GM19328 (cell line): ENCODE measurements at regions not wholly inside any gene's neighbourhood (a gene's known extent, or its start where the extent isn't known, plus 50 kb on each side); places are given as distances from the start of the nearest gene placed in this dataset.
"Not testable (repeated sequence)": the region's sequence is repeated elsewhere in the genome, so short reads cannot be mapped to it uniquely, and the experiment has no call there.

ENCODE experiments used
- ATAC-seq: cut with Tn5 transposase; IDR thresholded peaks from one replicate; pipeline ENCODE4 v1.9.1; 2021; ENCODE audit warnings: mild to moderate bottlenecking, moderate library complexity; ENCODE audit not compliant: unreplicated experiment

DNA sequence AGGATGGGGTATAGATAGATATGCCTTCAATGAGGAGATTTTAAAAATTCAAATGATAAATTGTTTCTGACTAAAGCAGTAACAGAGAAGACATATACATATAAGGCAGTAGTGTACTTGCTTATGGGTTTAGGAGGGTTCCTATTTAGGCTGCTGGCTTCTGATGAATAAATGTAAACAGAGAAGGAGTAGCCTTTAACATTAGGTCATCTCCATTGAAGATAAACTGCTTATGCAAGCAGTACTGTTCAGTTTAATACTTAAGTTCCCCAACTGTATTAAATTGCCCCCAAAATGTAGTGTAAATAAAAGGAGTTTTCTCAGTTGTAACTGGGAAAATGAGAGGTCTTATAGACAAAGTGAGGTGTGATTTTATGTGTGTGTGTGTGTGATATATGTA is 217.7 kb upstream of the TMEFF2 start:
- no peak for ATAC-seq

DNA sequence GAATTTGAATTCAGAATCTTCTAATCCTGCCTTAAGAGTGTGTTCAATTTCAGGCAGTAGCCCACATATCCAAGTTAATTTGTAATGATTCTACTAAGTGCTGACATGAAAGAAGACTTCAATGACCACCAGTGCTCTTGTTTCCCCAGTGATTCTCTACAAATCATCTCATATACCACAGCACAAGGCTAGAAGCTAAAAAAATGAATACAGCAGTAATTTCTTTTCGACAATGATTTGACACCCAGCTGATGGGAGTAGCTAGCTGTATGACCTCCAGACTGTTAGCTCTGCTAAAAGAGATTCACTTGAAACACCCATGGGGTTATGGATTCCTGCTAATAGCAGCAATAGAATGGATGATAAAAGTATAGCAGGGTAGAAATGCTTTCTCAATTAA is 217.0 kb upstream of the TMEFF2 start:
- no peak for ATAC-seq

GRCh38 chr2:192410319-192410718 is 215.6 kb upstream of the TMEFF2 start:
- ATAC-seq: no peak

- no peak for ATAC-seq
Measured at GRCh38 chr2:192407692-192408091, 213.0 kb upstream of the TMEFF2 start.

GRCh38 chr2:192398236-192398635 is 203.5 kb upstream of the TMEFF2 start:
- no peak for ATAC-seq

GRCh38 chr2:192394605-192395004 is 199.9 kb upstream of the TMEFF2 start:
- ATAC-seq: no peak

DNA sequence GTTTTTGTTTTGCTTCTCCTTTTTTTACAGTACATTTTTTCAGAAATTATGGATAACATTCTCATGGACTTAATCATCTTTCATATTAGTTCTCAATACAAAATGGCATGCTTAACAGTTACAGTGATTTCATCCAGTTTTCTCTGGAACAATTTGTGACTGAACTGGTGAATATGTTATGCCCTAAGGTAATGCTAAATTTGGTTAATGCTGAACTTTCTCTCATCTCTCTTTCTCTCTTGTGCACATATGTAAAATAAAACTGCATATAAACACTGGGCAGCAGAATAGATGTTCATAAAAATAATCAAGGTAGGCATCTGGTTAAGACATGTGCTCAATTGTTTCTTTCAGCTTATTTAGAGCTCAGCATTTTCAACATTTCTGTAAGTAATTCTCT is 196.3 kb upstream of the TMEFF2 start:
- no peak for ATAC-seq

DNA sequence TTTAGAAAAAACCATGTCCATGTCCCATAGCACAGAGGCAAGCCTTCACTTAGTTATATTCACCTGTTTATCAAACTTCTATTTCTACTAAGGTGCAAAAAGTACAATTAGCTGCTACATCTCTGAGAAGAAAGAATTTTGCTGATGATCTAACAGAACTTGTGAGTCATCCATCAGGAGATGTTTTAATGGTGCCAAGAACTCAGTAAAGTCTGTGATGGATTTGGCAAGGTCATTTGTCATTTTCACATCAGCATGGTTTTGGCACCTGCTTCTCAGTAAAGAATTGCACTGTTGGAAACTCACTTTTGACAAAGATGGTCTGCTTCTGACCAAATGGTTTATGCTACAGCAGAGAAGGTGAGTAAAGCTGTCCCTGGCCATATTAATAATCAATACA is 195.7 kb upstream of the TMEFF2 start:
- ATAC-seq: no peak

DNA sequence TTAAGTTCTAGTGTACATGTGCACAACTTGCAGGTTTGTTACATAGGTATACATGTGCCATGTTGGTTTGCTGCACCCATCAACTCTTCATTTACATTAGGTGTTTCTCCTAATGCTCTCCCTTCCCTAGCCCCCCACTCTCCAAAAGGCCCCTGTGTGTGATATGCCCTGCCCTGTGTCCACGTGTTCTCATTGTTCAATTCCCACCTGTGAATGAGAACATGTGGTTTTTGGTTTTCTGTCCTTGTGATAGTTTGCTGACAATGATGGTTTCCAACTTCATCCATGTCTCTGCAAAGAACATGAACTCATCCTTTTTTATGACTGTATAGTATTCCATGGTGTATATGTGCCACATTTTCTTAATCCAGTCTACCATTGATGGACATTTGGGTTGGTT is 189.5 kb upstream of the TMEFF2 start:
- not testable (repeated sequence) for ATAC-seq

DNA sequence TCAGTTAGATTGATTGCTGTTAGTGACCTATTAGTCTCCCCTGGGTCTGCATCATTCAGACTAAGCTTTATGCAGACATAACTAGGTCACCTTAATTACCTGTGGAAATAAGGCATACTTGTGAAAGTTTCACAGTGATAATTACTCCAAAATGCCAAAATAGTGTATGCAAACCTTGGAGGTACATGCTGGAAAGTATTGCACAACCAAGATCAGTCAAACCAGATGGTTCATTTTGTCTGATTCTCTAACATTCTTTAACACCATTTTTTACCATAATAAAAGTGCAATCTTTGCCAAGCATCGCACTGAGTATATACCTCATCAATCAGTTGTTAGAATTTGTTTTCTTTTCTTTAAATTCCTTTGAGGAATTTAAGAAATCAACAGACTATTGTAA is 186.3 kb upstream of the TMEFF2 start:
- ATAC-seq: no peak

GRCh38 chr2:192379736-192380135 is 185.0 kb upstream of the TMEFF2 start:
- ATAC-seq: no peak

GRCh38 chr2:192377173-192377572 is 182.4 kb upstream of the TMEFF2 start:
- ATAC-seq: no peak

- ATAC-seq: no peak
Measured at GRCh38 chr2:192373754-192374153, 179.0 kb upstream of the TMEFF2 start.

DNA sequence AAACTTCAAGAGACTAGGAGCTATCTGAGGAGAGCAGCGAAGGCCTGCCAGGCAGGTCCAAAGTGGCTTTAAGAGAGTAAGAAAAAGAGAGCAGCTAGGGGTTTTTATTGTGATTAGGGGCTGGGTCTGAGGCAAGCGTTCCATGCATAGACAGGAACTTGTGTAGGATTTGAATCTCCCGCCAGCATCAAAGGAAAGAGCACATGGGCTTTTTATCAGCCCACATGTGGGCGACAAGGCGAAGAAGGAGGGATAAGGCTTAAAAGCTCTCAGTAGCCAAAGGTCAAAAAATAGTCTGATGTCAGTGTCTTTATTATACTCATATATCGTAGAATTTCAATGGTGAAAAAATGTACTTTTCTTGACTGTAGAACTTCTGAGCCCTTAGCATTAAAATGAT is 178.5 kb upstream of the TMEFF2 start:
- no peak for ATAC-seq

DNA sequence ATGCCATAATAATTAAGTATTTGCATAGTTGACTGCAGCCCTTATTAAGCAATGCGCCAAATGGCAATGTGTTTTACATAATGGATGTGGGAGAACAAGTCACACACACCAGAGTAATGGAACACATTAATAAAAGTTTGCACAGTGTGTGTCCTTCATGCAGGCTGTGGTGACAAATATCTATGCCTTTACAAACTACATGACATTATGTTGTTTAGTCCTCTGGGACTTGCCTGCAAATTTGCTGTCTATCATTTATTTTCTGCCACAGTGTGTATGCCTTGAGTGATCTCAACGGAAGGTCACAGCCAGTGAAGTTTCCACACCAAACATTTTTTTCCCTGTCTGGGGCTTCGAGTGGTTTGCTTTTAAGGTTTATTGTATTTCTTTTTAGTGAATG is 175.2 kb upstream of the TMEFF2 start:
- no peak for ATAC-seq

GRCh38 chr2:192357217-192357616 is 162.5 kb upstream of the TMEFF2 start:
- no peak for ATAC-seq

DNA sequence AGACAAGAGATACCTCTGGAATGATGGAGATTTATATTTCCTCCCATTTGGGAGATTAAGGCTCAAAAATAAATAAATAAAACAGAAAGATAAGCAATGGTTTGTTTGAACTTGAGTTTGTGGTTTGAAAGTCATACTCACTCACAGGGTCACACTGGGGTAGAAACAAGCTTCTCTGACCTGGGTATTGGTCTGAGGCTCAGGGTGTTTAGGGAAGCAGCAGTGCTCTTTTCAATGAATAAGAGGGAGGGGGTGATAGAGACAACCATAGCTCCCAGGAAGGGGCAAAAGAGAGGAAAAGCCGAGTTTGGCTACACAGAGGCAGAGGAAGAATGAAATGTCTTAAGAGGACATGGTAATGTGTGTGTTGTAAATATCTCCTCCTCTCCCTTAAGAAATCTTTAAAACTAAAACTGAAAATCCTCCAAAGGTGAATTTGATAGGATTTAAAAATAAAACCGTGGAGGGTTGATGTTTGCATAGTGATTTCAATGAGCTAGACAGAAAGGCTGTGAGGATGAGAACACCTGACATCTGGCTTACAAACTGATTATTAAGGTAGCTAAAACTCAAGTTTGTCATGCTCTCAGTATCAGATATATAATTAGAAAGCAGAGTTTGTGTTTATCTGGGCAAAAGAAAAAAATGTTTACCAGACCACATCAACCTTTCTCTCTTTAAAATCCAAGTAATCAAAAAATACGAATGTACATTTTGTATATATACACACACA is 159.9 kb upstream of the TMEFF2 start:
- no peak for ATAC-seq

- no peak for ATAC-seq
Measured at GRCh38 chr2:192347542-192347941, 152.8 kb upstream of the TMEFF2 start.

GRCh38 chr2:192345287-192345686 is 150.6 kb upstream of the TMEFF2 start:
- no peak for ATAC-seq

DNA sequence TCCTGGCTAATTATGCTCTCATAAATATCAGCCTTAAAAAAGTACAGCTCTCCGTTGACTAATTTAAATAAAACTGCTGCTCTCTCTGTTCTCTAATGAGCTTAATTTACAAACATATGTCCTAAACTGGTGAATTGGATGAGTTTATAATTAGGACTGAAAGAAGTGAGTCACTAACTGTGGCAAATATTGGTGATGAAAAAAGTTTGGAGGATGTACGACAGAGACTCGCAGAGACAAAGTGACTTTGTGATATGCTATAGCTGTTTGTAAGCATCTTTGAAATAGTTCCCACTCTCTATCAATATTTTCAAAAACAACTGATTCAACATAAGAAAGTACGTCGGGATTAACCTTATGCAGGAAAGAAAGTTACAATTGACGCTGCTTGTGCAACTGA is 138.9 kb upstream of the TMEFF2 start:
- no peak for ATAC-seq

GRCh38 chr2:192328297-192328696 is 133.6 kb upstream of the TMEFF2 start:
- ATAC-seq: no peak

DNA sequence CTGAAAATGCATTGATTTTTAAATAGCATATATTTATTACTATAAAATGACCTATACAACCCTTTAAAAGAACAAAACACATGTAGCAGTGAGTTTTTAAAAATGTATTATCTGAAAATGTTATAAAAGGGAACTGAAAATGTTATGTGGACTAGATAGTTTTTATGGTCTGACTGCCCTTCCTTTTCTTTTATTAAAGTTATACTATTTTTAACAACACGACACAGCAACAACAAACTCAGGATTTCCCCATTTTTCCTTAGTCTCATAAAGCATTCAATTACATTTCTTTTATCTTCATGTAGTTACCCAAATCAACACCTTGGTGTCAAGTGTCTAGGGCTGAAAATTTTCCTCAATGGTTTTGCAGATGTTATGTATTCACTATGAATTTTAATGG is 132.8 kb upstream of the TMEFF2 start:
- no peak for ATAC-seq

- ATAC-seq: no peak
Measured at GRCh38 chr2:192315543-192315942, 120.8 kb upstream of the TMEFF2 start.
